Liver (tissue), 7 donors: ENCODE measurements at regions not wholly inside any gene's neighbourhood (a gene's known extent, or its start where the extent isn't known, plus 50 kb on each side); places are given as distances from the start of the nearest gene placed in this dataset.

Experiments
- DNase-seq: peaks from one replicate; pipeline ENCODE4 v3.0.0-alpha.2; 2017; ENCODE audit warnings: low spot score
- H3K27ac ChIP-seq, 2 donors: one replicate each; pipeline ENCODE4 v1.7.0; 2013; ENCODE audit warnings: inconsistent platforms in 2 of 2, low read length in 2 of 2, control low read depth in 1 of 2, low read depth in 1 of 2, mild to moderate bottlenecking in 1 of 2
- H3K27me3 ChIP-seq, 4 donors: one replicate each; pipeline versions ENCODE4 v1.6.1 to v1.7.0; 2013; ENCODE audit warnings: low read length in 3 of 4, inconsistent platforms in 1 of 4, mild to moderate bottlenecking in 1 of 4, moderate library complexity in 1 of 4; ENCODE audit not compliant: control insufficient read depth in 4 of 4, insufficient read depth in 4 of 4
- H3K36me3 ChIP-seq, 4 donors: one replicate each; pipeline versions ENCODE4 v1.6.1 to v1.7.0; 2013; ENCODE audit warnings: low read length in 3 of 4, mild to moderate bottlenecking in 3 of 4, low read depth in 1 of 4, moderate library complexity in 1 of 4; ENCODE audit not compliant: control insufficient read depth in 4 of 4, insufficient read depth in 3 of 4
- H3K4me1 ChIP-seq, 4 donors: one replicate each; pipeline versions ENCODE4 v1.6.1 to v1.7.0; 2013; ENCODE audit warnings: low read length in 3 of 4, mild to moderate bottlenecking in 3 of 4, moderate library complexity in 1 of 4; ENCODE audit not compliant: control insufficient read depth in 4 of 4, insufficient read depth in 4 of 4
- H3K4me3 ChIP-seq, 3 donors: one replicate each; pipeline versions ENCODE4 v1.6.1 to v1.7.0; 2013; ENCODE audit warnings: low read length in 3 of 3, control low read depth in 1 of 3, low read depth in 1 of 3, mild to moderate bottlenecking in 1 of 3
- H3K9ac ChIP-seq, 2 donors: one replicate each; pipeline ENCODE4 v1.7.0; 2013; ENCODE audit warnings: low read length in 2 of 2, mild to moderate bottlenecking in 2 of 2, moderate library complexity in 2 of 2, control low read depth in 1 of 2, low read depth in 1 of 2
- H3K9me3 ChIP-seq, 4 donors: one replicate each; pipeline versions ENCODE4 v1.6.1 to v1.7.0; 2013; ENCODE audit warnings: low read length in 3 of 4; ENCODE audit not compliant: control insufficient read depth in 4 of 4
- ATF3 ChIP-seq: IDR thresholded peaks from 2 replicates; pipeline ENCODE4 v1.6.1; 2016; ENCODE audit warnings: antibody characterized with exemption
- FOXA1 ChIP-seq: IDR thresholded peaks from 2 replicates; pipeline ENCODE4 v1.6.1; 2016; ENCODE audit warnings: antibody characterized with exemption
- FOXA2 ChIP-seq: IDR thresholded peaks from 2 replicates; pipeline ENCODE4 v1.6.1; 2016; ENCODE audit warnings: antibody characterized with exemption
- GABPA ChIP-seq, 2 donors: IDR thresholded peaks in 1 of 2; conservative IDR thresholded peaks in 1 of 2; 2 replicates each; pipeline ENCODE4 v1.6.1; 2016; ENCODE audit warnings: antibody characterized with exemption in 2 of 2, mild to moderate bottlenecking in 1 of 2, moderate library complexity in 1 of 2
- HNF4G ChIP-seq: IDR thresholded peaks from 2 replicates; pipeline ENCODE4 v1.6.1; 2016; ENCODE audit warnings: antibody characterized with exemption
- JUND ChIP-seq, 2 donors: IDR thresholded peaks; 2 replicates each; pipeline ENCODE4 v1.6.1; 2016; ENCODE audit warnings: antibody characterized with exemption in 2 of 2
- NR2F2 ChIP-seq: IDR thresholded peaks from 2 replicates; pipeline ENCODE4 v1.6.1; 2016; ENCODE audit warnings: antibody characterized with exemption
- RAD21 ChIP-seq, 2 donors: IDR thresholded peaks; 2 replicates each; pipeline ENCODE4 v1.6.1; 2016; ENCODE audit warnings: antibody characterized with exemption in 2 of 2, mild to moderate bottlenecking in 2 of 2
- YY1 ChIP-seq: IDR thresholded peaks from 2 replicates; pipeline ENCODE4 v1.6.1; 2016; ENCODE audit warnings: antibody characterized with exemption, mild to moderate bottlenecking
- WGBS: extraction: QIAGEN DNeasy Blood & Tissue Kit; methylation state at CpG from one replicate; pipeline ENCODE4 v1.1.7; 2013; 5-methylcytosine and 5-hydroxymethylcytosine counted together
- TF ChIP-seq, protein P1 (sequence below): IDR thresholded peaks from 2 replicates; pipeline ENCODE4 v1.6.1; 2016; ENCODE audit warnings: antibody characterized with exemption, mild to moderate bottlenecking
- donor health status: healthy.
- donor health status: healthy.
- donor health status: healthy.
- donor health status: healthy.

- TF ChIP-seq, protein P1, sequence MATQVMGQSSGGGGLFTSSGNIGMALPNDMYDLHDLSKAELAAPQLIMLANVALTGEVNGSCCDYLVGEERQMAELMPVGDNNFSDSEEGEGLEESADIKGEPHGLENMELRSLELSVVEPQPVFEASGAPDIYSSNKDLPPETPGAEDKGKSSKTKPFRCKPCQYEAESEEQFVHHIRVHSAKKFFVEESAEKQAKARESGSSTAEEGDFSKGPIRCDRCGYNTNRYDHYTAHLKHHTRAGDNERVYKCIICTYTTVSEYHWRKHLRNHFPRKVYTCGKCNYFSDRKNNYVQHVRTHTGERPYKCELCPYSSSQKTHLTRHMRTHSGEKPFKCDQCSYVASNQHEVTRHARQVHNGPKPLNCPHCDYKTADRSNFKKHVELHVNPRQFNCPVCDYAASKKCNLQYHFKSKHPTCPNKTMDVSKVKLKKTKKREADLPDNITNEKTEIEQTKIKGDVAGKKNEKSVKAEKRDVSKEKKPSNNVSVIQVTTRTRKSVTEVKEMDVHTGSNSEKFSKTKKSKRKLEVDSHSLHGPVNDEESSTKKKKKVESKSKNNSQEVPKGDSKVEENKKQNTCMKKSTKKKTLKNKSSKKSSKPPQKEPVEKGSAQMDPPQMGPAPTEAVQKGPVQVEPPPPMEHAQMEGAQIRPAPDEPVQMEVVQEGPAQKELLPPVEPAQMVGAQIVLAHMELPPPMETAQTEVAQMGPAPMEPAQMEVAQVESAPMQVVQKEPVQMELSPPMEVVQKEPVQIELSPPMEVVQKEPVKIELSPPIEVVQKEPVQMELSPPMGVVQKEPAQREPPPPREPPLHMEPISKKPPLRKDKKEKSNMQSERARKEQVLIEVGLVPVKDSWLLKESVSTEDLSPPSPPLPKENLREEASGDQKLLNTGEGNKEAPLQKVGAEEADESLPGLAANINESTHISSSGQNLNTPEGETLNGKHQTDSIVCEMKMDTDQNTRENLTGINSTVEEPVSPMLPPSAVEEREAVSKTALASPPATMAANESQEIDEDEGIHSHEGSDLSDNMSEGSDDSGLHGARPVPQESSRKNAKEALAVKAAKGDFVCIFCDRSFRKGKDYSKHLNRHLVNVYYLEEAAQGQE = no peak
- TF ChIP-seq FOXA2 = no peak
Measured at GRCh38 chr2:74745766-74746165, 88.2 kb upstream of the HK2 start (continued).

DNA sequence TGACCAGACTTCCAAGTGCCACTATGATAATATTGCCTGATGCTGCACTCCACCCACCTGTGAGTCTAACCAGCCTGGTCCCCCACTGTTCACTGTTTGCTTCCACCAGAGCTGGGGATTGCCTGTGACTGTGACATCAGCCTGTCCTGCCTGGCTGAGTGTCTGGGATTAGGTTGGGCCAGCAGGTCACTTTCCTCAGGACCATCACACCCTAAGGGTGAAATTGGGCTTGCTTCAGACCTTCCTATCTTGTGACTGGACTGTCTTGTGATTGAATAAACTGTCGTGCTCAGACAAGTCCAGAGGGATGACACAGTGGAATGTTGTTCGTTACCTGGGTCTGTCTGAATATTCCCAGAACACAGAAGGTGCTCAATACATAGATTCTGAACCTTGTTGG lies 87.4 kb upstream of the HK2 start:
- Histone ChIP-seq H3K4me1 (no peaks in the 10 kb centered on the region), H3K9ac (no peak overlapping the region), H3K4me3 (no peak overlapping the region), H3K36me3 (no peaks in the 10 kb centered on the region), H3K27ac (no peak overlapping the region), H3K27me3 (peaks cover 0 to 4% (median 0%) of the 10 kb centered on the region in 4 donors), H3K9me3 (no peaks in the 10 kb centered on the region)
- no peak for DNase-seq
- TF ChIP-seq JUND (IDR thresholded peaks at IDR 0.05) (no peak), YY1 (no peak), ATF3 (no peak), FOXA2 (no peak)
- TF ChIP-seq, protein P1 = no peak
- 82% methylated on average over 2 of the region's 2 CpGs for WGBS

DNA sequence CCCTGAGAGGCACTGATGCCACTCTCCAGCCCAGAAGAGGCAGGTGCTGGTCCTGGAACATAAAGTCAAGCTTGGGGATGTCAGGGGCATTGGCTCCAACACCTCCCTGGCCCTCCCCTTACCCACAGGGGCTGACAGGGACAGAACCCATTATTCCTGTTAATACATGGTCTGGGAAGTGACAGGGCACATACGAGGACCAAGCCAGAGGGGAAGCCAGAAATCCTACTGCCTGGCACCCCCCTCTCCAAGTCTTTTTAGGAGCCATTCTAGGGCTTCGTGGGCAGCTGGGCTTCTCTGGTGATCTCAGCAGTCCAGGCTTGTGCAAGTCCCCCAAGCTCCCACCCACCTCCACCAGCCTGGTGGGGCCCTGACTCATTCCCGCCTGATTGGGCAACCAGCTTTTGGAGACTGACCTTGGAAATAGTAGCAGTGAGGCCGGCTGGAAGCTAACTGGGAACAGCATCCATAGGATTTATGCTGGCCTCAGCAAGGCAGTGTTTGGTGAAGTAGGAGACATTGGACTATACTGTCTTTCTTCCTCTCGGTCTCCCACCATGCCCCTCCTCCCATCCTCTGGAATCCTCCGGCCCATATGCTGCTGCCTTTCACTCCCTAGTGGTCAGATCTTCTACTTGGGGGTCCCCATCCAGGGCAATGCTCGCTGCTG lies 86.4 kb upstream of the HK2 start:
- Histone ChIP-seq H3K9me3 (no peaks in the 10 kb centered on the region), H3K36me3 (no peaks in the 10 kb centered on the region), H3K4me1 (no peaks in the 10 kb centered on the region), H3K9ac (no peak overlapping the region), H3K4me3 (no peak overlapping the region), H3K27ac (no peak overlapping the region), H3K27me3 (peaks cover 0 to 4% (median 2%) of the 10 kb centered on the region in 4 donors)
- TF ChIP-seq JUND (IDR thresholded peaks at IDR 0.05) (no peak), YY1 (no peak), HNF4G (no peak), ATF3 (no peak), NR2F2 (no peak), GABPA (IDR thresholded peaks at IDR 0.05 in 1 of 2, conservative IDR thresholded peaks at IDR 0.05 in 1 of 2) (no peak), RAD21 (IDR thresholded peaks at IDR 0.05) (no peak), FOXA1 (no peak)
- no peak for DNase-seq
- whole genome bisulfite sequencing = 70% methylated on average over 7 of the region's 7 CpGs
